SKM-1 treated with dmso at 0.1 percent for 144 hours (cell line): ENCODE measurements at regions not wholly inside any gene's neighbourhood (a gene's known extent, or its start where the extent isn't known, plus 50 kb on each side); places are given as distances from the start of the nearest gene placed in this dataset.
"Not testable (repeated sequence)": the region's sequence is repeated elsewhere in the genome, so short reads cannot be mapped to it uniquely, and the experiment has no call there.

Experiments used
- DNase-seq: peaks from one replicate; lab custom pipeline; 2025; ENCODE audit not compliant: unreplicated experiment; lab: John Stamatoyannopoulos, UW

DNA sequence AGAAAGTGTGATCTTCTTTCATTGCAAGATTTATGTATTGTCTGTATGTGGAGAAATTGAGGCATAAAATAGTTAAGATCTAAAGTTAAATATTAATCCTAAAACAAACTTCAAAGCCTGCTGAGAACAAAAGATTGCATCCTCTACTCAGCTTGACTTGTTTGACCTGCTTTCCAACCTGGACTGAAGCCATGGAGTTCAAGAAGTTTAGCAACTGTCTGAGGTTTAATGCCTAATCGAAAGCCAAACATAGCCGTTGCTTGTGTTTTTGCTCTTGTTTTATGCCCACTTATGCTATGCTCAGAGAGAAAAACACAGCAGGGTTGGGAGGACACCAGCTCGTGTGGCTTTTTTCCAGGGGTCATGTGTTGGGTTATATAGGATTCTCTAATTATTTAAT lies 135.6 kb downstream of the NUFIP1 start:
- DNase-seq, result no peak

DNA sequence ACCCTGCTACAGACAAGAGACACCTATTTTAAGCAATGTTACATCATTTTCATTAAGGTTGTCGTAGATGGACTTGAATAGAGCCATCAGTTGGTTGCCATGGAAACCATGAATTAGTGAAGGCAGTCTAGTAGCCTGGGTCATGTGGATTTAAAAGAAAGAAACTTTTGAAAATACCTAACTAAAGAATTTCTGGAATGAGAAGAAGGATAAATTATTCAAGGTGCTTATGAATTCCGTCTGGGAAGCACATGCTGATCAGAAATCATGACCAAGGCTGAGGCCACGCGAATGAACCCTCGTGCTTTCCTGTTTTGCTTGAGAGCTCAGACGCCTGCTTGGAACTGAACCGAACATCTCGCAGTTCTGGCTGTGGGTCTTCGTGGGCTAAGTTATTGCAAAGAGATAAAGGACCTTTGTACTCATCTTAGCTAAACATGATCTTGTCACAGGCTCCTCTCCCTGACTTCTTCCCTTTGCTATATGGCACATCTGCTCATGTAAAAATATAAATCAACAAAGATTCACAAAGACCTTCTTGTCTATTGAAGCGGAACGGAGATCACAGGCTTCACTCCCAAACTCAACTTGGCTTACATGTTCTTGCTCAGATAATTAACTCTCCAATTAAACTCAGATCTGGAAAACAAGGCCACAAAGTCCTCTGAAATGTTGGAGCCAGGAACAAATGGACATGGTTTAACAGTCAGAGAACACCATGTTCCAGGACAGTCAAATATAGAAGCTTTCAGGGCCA lies 140.2 kb downstream of the NUFIP1 start:
- DNase-seq, result no peak

DNA sequence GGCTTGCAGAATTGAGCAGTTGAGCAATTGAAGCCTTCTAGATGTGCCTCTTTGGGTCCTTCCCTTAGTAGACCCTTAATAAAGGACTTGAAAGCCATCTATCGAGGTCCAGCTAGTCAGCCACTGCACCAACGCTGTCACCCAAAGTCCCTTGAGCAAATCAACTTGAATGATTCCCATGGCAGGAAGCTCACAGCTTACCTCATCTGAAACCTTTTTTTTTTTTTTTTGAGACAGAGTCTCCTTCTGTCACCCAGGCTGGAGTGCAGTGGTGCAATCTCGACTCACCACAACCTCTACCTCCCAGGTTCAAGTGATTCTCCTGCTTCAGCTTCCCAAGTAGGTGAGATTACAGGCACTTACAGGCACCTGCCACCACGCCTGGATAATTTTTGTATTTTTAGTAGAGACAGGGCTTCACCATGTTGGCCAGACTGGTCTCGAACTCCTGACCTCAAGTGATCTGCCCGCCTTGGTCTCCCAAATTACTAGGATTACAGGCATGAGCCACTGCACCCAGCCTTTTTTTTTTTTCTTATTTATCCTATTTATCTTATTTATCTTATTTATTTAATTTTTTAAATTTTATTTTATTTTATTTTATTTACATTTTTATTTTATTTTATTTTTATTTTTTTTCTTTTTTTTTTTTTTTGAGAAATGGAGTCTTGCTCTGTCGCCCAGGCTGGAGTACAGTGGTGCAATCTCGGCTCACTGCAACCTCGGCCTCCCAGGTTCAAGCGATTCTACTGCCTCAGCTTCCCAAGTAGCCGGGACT lies 143.8 kb downstream of the NUFIP1 start:
- DNase-seq, result not testable (repeated sequence)

DNA sequence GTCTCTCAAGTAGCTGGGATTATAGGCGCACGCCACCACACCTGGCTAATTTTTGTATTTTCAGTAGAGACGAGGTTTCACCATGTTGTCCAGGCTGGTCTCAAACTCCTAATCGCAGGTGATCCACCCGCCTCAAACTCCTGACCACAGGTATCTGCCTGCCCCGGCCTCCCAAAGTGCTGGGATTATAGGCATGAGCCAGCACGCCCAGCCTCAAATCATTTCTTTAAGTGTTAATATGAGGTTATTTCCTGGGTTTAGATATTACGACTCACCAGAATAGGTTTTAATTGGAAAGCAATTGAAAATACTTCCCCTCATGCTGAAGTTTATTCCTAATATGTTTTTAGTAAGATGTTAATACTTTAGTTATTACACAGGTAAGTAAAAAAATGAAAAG lies 144.5 kb downstream of the NUFIP1 start:
- no peak for DNase-seq

DNA sequence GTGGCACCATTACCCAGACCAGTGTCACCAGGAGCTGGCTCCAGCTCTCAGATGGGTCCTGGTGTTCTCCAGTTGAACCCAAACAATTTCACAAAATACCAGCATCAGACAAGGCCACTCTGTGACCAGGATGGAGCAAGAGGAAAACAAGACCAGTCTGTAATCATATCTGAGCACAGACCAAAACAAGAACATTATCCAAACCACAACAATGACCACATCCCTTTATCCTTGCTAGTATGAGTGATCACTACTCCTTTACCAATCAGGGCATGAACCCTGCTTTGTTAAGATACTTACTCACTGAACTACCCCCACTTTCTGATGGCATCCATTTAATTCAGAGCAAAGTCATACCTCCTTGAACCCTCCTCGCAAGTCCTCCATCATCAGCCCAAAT lies 145.9 kb downstream of the NUFIP1 start:
- DNase-seq, result no peak

DNA sequence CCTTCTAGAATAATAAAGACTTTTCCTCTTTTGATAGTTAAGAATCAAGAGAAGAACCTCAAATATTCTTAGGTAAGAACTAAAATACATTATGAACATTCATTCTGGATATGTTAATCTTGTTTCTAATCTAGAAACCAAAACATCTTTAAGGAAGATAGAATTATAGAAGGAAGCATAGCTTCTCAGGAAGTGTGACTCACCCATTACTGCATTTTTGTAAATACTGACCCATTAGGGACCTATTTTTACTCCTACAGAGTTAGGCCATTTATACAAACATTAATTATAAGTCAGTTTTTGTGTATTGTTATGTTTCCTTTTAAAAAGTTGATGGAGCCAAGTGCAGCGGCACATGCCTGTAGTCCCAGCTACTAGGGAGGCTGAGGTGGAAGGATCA lies 147.1 kb downstream of the NUFIP1 start:
- DNase-seq, result no peak

DNA sequence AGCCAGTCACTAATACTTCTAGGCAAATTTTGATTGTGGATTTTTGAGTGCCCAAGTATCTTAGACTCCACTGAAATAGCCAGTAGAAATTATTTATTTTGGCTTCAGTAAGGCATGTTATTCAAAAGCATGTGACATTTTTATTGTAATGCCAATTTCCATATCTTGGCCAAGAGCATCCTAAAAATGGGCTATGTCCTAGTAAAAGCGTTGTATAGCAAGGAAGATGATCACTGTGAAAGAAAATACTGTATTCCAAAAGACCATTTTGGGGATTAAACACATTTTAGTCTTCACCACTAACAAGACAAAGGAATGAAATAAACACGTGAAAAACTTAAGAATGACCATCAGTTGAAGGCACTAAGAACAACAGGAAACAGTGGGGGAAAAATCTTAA lies 149.1 kb downstream of the NUFIP1 start:
- DNase-seq, result no peak

DNA sequence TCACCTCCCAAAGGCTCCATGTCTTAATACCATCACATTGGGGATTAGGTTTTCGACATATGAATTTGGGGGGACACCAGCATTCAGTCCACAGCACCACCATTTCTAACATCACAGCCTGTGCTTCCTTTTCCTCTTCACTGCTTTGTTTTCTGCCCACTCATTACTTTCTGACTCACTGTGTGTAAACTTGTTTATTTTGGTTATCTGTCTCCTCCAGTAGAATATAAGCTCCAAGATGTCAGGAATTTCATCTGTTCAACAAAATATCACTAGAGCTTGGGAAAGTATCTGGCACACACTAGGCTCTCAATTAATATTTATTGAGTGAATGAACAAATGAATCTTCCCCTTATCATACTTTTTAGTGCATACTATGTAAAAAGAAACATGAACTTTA lies 152.0 kb downstream of the NUFIP1 start:
- no peak for DNase-seq

DNA sequence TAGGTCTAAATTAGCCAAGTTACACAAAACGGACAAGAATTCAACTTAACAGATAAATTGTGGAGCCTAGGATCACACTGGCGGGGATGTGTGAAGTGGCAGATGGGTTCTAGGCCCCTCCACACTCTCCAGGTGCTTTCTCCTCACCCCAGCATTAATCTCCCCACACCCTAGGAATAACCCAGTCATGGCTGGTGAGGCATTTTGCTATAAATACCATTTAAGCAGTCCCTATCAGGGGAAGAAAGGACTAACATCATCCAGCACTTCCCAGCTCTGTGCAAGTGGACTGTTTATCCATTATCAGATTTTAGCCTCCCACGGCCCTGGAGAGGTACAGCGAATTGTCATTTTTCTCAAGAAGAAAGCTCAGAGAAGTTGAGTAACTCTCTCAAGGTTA lies 154.9 kb downstream of the NUFIP1 start:
- DNase-seq, result no peak

DNA sequence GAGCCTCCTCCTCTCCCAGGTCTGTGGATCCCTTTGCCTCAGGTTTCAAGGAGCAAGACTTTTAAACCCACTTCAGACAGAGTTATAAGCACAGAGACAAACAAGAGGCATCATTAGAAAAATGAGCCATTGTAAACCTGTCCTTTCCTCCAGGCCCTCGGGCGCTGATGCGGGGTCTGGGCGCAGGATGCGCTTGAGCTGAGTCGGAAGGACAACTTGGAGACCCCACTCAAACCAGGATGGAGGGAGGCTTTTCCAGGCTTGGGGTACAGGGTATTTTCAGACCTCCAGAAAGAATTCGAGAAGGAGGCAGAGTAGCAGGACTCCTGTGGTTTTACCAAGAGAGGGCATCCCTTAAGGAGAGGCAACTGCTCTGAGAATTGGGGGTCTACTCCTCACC lies 155.6 kb downstream of the NUFIP1 start:
- DNase-seq, result no peak

DNA sequence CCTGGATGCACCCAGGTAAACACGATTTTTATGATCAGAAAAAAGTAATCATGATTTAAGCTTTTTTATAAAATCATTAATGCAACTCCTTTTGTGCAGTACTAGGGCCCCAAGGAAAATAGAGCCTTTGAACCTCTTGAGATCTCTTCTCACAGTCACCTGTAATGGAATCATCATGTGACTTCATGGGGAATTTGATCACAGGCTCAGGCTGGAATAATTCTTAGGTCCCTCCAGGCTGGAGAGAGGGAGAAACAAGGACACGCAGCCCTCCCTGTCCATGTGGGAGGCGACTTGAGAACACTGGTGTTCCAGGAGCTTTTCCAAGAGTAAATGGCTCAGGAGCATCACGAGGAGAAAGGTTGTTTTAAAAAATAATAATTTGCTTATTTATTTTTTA lies 156.1 kb downstream of the NUFIP1 start:
- no peak for DNase-seq

DNA sequence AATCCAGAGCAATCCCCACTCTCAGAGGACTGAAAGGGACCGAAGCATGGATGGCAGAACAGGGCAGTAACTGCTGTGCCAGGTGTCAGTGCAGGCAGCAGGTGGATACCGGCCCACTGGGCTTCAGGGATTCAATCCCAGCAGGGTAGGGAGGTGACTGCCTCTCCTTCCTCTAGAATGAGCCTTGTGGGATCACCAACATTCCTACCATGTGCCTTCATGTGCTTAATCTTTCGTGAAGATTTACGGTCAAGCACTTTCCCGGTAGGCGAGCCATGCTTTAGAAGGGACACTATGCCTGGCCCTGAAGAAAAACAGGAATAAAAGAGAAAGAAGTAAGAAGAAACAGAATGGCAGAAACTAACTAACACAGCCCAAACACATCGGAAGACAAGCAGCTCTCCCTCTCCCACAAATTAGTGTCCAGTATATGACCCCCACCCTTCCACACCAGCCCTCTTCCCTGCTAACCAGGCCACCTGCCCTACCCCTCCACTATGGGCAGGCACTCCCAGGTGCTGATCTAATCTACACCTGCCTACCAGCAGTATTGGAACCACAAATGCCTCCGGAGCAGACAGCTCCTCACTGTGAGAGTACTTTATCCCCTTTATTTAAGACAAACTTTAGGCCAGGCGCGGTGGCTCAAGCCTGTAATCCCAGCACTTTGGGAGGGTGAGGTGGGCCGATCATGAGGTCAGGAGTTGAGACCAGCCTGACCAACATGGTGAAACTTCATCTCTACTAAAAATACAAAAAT lies 162.5 kb downstream of the NUFIP1 start:
- DNase-seq, result no peak

DNA sequence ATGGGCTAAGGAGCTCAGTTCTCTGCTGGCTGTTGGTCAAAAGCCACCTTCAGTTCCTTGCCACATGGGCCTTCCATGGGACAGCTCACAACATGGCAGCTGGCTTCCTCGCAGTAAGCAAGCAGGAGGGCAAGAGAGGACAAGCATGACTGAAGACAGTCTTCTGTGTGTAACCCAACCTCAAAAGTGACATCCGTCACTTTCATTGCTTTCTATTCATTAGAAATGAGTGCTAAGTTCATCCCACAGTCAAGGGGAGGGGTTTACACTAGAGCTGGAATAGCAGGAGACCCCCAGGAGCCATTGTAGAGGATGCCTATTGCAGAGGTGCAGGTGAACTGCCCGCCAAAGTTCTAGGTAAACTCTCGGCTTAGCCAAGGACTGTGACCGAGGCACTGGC lies 163.3 kb downstream of the NUFIP1 start:
- DNase-seq, result no peak

DNA sequence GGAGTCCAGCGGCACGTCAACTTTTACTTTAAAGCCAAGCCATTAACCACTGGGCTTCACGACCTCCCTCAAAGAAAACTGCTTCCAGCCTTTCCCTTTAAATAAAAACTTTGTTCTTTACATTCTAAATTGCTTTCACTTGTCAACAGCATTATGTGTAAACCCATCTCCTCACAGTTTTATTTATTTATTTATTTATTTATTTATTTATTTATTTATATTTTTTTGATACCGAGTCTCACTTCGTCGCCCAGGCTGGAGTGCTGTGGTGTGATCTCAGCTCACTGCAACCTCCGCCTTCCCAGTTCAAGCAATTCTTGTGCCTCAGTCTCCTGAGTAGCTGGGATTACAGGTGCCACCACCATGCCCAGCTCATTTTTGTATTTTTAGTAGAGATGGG lies 165.7 kb downstream of the NUFIP1 start:
- DNase-seq, result not testable (repeated sequence)

DNA sequence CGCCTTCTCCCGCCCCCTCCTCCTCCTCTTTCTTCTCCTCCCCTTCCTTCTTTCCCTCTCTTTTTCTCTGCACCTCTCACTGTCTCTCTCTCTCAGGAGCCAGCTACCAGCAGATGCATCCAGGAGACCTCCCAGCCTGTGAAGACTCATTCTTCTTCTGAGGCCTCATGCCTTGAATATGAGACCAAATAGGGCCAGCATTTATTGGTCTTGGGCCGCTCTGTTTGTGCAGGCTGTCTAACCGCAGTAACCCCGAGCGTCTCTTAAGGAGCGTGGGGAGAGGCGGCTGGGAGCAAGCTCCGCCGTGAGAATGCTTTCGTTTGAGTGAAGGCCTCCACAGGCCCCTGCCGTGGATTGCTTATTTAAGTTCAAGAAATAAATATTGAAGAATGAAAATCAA lies 167.0 kb downstream of the NUFIP1 start:
- no peak for DNase-seq

DNA sequence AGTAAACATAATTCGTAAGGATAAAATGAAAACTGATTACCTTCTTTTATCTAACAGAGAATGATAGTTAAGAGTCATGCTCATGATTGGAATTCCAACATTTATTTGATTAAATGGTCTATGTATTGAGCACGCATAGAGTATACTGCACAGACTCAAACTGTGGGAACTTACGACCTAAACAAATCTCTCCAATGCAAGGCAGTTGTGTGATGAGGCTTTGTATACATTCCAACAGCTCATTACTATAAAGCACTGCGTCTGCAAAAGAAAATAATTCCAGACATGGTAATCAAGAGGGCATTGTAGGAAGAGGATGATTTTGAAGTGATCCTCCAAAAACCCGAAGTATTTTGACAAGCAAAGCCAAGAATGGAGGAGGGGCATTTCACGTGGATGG lies 169.5 kb downstream of the NUFIP1 start:
- DNase-seq, result no peak

DNA sequence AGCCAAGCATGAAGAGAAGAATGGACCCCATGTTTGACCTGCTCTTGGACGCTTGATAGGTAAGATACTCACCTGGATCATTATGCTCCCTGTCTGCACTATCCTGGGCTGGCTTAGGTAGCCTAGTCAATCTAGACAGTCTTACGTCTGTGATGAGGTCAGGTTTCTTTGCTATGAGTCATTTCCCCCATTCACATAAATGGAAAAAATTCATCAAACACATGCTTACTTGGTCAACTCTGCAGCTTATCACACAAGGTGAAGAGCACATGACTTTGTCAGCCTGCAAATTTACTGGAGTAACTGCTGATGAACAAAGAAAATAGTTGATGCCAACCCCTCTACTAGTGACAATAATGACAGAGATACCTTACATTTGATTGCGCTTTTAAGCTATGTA lies 170.0 kb downstream of the NUFIP1 start:
- no peak for DNase-seq

DNA sequence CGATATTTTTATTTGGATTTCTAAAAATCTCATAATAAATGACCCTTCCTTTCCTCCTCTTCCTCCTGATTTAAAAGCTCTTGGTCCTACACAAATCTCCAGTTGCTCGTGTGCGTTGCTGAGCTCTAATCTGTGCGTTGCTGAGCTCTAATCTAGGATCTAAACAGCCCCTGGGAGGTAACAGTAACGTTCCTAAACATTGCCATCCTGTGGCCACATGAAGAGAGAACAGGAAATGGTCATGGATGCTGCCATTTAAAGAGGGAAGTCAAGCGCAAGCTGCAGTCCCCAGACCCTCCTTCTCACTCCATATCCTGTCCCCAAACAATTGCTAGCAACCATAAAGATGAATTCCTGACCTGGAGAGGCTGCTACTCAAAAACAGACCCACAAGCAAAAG lies 170.8 kb downstream of the NUFIP1 start:
- peak; percentile 9 for DNase-seq

DNA sequence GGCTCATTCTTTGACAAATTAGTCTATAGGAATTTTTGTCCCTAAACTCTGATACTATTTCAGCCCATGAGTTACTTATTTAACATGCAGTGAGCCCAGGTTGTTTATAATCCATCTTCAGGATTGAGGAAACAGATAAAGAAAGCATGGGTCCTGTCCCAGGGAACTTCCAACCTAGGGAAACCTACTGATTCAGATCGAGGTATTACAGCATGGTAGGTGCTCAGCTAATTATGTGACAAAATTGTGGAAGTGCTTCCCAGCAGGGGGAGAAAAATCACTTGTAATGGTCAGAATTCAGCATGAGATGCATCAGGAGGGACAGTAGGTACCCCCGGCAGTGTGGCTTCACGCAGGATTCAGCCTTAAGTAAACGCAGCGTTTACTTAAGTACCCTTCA lies 171.3 kb downstream of the NUFIP1 start:
- DNase-seq, result no peak

DNA sequence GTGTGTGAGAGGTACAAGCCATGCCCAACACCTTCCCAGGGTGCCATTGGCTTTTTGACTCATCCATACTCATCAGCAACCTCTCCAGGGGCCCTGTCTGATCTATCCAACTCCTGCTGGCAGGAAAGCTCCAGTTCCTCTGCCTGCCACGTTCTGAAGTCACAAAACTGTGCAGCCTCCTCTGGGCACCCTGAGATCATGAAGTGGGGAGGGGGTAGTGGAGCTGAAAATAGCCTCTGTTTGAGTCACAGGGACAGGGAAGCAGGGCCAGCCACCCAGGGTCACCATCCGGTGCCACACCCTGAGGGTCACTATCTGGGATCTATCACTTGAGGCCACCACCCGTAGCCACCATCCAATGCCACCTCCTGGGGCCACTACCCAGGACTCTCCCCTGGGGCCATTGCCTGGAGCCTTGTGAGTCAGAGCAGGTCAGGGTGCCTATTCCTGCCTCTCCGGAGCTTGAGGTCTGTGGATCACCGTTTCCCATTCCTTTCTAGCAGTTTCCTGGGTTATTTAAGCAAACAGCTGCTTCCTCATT lies 172.1 kb downstream of the NUFIP1 start:
- no peak for DNase-seq

DNA sequence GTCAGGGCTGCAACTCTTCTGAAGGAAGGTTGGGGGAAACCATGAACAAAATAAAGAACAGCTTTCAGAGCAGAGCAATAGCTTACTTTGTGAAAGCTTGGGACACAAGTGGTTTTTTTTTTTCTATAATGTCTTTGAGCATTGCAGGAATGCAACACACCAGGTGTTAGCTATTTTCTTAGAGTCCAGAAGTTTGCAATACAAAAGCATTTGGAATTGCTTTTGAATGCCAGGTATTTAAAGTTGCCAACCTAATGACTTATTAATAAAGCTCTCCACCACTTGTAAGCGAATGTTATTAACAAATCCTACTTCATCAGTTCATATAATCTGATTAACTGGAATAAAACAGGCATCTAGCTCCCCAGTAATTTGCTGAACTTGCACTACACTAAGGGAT lies 172.6 kb downstream of the NUFIP1 start:
- DNase-seq, result no peak

DNA sequence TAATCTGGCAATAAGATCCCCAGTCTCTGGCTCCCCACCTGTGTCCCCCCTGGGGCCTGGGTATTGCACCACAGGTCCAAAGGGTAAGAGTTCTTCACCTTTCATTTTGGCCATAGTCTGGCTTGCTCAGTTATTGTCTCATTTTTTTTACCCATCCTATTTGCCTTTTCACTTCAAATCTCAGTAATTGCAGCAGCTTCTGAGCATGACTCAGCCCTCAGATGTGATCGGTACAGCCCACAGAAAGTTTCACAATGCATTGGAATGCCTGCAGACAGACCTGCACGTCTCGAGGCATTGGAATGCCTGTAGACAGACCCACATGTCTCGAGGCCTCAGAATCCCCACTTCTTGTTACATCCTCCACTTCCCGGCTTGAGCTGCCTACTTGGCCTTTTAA lies 173.6 kb downstream of the NUFIP1 start:
- no peak for DNase-seq
